Epithelial cell of proximal tubule (primary cell): ENCODE measurements at regions not wholly inside any gene's neighbourhood (a gene's known extent, or its start where the extent isn't known, plus 50 kb on each side); places are given as distances from the start of the nearest gene placed in this dataset.

ENCODE experiments used
- DNase-seq: peaks from one replicate; pipeline ENCODE4 v3.0.0-alpha.2; 2011; ENCODE audit warnings: low read depth
- H3K4me3 ChIP-seq: 2 replicates; pipeline ENCODE4 v1.5.1; 2011; ENCODE audit warnings: low read depth, mild to moderate bottlenecking, low read length
- CTCF ChIP-seq: conservative IDR thresholded peaks from 2 replicates; pipeline ENCODE4 v1.5.1; 2012; ENCODE audit warnings: low read depth, mild to moderate bottlenecking, low read length

- no peak for TF ChIP-seq CTCF
- DNase-seq: no peak
- H3K4me3 ChIP-seq: no peak overlapping the region
Measured at GRCh38 chr9:115980976-115981375, 172.6 kb upstream of the PAPPA start.

GRCh38 chr9:115983366-115983765 is 170.2 kb upstream of the PAPPA start:
- TF ChIP-seq CTCF: no peak
- no peak for DNase-seq
- no peak overlapping the region for H3K4me3 ChIP-seq

DNA sequence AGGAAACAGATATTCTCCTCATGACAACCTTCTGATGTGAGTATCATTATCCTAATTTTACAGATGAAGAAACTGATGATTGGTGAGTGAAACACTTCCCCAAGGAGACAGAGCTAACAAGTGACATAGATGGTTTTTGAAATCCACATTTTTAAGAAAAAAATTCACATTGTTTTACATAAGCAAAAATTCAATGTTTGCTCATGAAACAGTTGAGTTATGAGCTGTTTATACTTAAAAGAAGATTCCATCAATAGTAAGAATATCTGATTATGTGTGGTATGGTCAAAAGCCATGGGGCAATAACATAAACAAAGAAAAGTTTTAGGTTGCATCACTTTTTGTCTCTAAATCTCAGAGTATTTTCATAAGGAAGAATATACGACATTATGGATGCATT is 167.9 kb upstream of the PAPPA start:
- no peak for DNase-seq
- no peak for TF ChIP-seq CTCF

DNA sequence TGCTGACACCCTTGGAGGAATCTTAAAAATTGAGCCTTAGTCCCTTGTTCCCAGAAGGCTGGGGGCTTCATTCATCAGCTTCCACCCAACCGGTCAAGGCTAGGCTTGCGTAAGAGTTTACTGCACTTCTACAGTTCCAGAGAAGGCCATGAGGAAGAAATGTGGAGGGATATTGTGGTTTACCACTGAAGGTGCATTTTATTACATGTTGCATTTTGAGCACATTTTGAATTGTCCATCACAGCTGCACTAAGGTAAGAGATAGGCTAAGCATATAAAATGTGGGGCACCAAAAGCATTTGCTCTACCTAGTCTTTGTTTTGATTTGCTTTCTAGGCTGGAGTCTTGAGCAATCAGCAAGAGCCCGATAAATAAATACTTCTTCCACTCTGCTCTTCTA is 167.1 kb upstream of the PAPPA start:
- DNase-seq: no peak
- TF ChIP-seq CTCF: no peak

More for the DNA sequence above, 167.9 kb upstream of the PAPPA start:
- H3K4me3 ChIP-seq: no peak overlapping the region

GRCh38 chr9:115988701-115989100 is 164.9 kb upstream of the PAPPA start:
- DNase-seq: no peak
- TF ChIP-seq CTCF: no peak
- no peak overlapping the region for H3K4me3 ChIP-seq

More for the DNA sequence above, 167.1 kb upstream of the PAPPA start:
- H3K4me3 ChIP-seq: no peak overlapping the region

- no peak overlapping the region for H3K4me3 ChIP-seq
- no peak for TF ChIP-seq CTCF
- no peak for DNase-seq
Measured at GRCh38 chr9:115989831-115990230, 163.8 kb upstream of the PAPPA start.

GRCh38 chr9:115992834-115993233 is 160.8 kb upstream of the PAPPA start:
- no peak overlapping the region for H3K4me3 ChIP-seq
- no peak for DNase-seq

More at GRCh38 chr9:115992834-115993233, 160.8 kb upstream of the PAPPA start:
- TF ChIP-seq CTCF: peak; percentile 25
